SHP77 (cell line): ENCODE measurements at regions not wholly inside any gene's neighbourhood (a gene's known extent, or its start where the extent isn't known, plus 50 kb on each side); places are given as distances from the start of the nearest gene placed in this dataset.

Source experiments
- DNase-seq, 2 experiments: peaks; one replicate each; lab custom pipeline; 2025; lab: John Stamatoyannopoulos, UW

GRCh38 chrX:116226665-116227484 is 56.3 kb downstream of the AGTR2 start:
- DNase-seq: no peak

DNA sequence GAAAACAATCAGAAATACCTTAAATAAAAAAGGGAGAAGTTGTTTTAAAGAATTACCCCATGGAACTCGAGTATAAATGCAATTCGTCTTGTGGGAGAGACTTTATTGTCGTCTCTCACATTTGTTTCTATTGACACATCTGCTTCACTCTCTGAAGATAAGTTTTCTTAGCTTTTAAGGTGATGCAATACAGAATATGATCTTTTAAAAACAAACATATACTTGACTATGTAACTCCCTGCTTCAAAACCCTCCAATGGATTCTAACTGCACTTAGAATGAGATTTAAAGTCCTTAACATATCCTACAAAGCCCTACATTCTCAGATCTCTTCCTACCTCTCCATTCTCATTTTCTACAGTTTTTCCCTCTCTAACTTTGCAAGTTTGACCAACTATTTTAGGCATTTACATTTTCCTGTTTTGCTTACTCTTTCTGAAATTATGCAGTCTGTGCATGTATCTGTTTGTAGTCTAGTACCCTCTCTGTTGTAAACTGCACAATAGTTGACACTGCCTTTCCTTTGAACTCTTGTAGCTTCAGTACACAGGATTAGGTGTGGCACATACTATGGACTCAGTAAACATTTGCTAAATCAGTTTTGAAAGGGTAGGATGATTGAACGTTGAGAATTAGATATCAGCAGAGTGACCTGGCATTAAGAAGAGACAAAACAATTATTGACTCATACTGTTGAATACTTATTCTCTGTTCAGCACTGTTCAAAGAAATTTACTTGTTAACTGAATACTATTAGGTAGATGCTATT is 59.8 kb downstream of the AGTR2 start:
- no peak for DNase-seq

- DNase-seq: no peak
Measured at GRCh38 chrX:116232833-116233232, 62.3 kb downstream of the AGTR2 start.

GRCh38 chrX:116236666-116237065 is 66.1 kb downstream of the AGTR2 start:
- no peak for DNase-seq

DNA sequence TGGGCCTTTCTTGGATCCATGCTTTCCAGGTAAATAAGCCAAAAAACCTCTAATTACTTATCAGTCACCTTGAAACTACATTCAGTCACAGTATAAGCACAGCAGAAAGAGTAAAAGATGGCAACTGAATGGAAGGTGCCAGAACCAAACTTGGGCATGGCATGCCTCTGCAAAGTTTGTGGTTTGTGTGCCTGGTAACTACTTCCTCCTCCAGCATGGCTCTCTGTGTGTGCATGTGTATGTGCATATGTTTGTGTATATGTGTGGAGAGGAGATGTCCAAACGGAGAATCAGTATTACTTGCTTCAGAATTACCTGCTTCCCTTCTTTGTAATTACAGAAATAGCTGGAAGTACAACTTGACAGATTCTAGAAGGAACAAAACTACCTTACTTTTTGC is 67.5 kb downstream of the AGTR2 start:
- DNase-seq: no peak

DNA sequence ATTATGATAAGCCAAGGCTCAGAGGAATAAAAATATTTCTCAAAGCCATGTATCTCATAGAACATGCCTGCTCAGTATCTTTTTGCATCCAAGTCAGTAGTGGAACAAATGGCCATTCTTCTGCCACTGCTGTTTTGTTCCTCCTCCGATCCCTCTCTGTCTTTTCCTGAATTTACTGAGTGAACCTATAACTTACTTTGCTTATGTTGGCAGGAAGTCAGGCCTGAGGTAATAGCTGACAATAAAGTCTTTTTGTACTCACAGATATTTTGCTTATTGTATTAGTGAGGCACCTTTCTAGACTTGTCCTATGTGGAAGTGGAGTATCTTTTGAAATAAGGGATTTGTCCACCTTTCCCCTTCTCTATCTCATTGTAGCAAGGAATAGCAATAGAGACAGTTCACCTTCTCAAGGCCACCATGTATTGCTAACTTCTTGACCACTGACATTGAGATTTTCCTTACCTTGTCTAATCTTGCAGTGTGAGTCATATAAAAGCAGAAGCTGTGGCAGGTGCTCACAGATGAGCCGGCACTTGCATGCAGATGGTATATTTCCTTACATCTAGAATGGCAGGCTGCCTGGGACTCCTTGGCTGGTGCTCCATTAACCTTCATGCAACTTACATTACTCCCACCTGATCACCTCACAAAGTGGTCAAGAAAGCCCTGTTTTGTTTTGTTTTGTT is 68.2 kb downstream of the AGTR2 start:
- no peak for DNase-seq

- peak in 1 of 2 experiments; percentile 10 for DNase-seq
Measured at GRCh38 chrX:116239944-116240840, 69.6 kb downstream of the AGTR2 start.

- DNase-seq: no peak
Measured at GRCh38 chrX:116241001-116241400, 70.5 kb downstream of the AGTR2 start.

DNA sequence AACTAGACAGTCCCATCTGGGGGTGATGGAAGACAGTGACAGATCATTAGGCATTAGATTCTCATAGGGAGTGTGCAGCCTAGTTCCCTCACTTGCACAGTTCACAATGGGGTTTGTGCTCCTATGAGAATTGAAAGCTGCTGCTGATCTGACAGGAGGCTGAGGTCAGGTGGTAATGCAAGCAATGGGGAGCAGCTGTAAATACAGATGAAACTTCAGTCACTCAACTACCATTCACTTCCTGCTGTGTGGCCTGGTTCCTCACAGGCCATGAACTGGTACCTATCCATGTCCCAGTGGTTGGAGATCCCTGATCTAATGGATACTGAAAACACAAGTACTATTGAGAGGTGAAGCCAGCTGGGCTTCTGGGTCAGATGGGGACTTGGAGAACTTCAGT is 72.5 kb downstream of the AGTR2 start:
- DNase-seq: no peak

- no peak for DNase-seq
Measured at GRCh38 chrX:116246261-116246660, 75.7 kb downstream of the AGTR2 start.

DNA sequence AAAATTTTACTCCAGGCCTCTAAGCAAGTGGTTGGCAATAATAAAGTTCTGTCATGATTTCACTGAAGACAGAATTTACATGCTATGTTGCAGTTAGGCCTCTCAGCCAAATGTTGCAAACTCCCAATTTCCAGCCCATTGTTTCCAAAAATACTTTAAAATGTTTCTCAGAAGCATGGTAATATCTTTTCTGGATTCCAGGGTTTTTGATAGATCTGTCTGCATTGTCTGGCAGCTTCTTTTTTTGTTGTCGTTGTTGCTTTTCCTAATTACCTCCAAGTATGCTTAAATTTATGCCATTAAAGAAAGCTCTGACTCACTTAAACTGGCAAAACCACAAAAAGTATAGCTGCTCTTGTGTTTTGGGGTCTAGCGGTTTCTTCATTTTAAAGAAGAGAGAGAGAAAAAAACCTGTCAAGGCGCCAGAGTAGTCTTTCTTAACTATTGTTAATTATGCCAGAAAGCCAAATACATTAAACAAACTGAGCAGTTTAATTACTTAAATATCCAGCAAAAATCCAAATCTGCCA is 97.0 kb downstream of the AGTR2 start:
- no peak for DNase-seq

GRCh38 chrX:116272322-116272721 is 101.8 kb downstream of the AGTR2 start:
- DNase-seq: no peak

- DNase-seq: no peak
Measured at GRCh38 chrX:116272861-116273260, 102.3 kb downstream of the AGTR2 start.

DNA sequence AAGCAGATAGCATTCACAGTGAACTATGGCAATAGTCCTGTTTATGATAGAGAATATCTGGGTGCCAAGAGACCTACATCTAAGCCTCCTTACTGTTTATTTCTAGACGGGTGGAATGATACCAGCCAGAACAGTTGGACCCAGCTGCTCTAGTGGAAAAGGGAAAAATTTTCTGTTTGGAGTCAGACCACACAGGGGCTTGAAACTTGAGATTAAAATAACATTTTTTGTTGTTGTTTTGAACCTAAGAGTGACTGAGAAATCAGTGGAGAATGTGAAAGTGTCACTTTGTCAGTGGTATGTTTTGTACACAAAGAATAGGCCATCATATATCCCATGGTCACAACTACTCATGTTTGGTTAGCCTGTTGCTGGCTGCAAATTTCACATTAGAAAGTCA is 105.7 kb downstream of the AGTR2 start:
- no peak for DNase-seq

DNA sequence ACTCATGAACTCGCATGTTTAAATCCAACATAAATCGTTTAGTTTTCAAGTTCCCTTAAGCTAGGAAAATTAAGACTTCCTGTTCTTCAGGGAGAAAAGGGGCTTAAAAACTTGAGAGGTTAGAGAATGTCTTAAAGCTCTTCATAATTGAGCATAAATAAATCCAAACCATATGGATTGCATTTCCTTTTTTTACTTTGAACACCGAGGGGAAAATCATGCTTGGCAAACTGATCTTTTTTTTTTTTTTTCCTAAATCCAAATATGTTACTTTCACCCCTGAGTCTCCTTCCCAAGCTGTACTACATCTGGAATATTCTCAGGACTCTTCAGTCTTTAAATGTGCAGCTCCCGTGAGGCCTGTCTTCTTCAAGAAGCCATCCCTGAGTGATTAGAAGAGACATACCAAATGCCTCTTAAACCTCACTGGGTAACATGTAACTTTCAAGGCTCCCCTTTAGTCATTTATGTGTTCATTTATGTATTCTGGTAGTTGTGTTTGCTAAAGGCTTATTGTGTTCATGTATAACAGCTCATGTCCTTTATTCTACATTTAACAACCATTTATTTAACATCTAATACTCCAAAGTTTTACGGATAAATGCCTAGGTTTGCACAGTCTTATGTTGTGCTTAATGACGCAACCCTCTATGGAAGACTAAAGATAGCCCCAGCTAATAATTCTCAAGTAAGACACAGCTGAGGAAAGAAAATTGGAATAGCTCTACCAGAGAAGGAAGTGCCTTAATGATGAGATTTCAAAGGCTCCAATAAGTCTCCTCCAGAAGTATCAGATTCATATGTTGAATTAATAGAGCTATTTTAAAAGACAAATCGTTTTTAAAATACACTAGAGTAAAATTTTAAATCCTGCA is 107.0 kb downstream of the AGTR2 start:
- no peak for DNase-seq

- DNase-seq: no peak
Measured at GRCh38 chrX:116278826-116279225, 108.3 kb downstream of the AGTR2 start.

GRCh38 chrX:116281106-116281505 is 110.6 kb downstream of the AGTR2 start:
- no peak for DNase-seq

- DNase-seq: no peak
Measured at GRCh38 chrX:116282751-116283150, 112.2 kb downstream of the AGTR2 start.

DNA sequence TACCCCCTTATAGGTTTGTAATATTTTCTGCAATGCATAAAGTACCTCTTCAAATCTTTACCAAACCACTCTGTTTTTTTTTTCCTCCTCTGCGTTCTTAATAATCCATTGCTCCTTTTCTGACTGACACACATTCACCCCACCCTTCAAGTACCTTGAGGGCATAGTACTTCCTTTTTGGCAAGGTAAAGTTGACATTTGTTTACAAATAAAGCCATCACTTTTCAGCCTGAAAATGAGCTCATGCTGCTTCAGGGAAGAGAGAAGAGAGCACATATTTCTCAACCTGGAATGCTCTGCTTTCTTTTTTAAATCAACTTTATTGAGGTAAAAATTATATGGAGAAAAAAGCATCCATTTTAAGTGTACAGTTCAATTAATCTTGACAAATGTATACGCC is 113.9 kb downstream of the AGTR2 start:
- no peak for DNase-seq

DNA sequence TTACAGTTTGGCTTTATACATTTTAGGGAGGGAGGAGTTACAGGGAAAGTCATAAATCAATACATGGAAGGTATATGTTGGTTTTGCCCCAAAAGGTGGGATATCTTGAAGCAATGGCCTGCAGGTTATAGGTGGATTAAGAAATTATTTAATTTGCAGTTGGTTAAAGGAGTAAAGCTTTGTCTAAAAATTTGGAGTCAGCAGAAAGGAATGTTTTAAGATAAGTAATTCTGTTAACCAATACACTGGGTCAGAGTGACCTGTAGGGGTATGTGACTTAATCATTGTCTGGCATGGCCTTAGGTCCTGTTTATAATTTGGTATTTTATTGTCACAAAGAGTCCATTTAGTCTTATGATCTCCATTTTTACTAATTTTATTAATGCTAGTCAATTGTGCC is 115.0 kb downstream of the AGTR2 start:
- no peak for DNase-seq

- DNase-seq: no peak
Measured at GRCh38 chrX:116289592-116289991, 119.0 kb downstream of the AGTR2 start.
